Natural killer cell (primary cell): ENCODE measurements at regions not wholly inside any gene's neighbourhood (a gene's known extent, or its start where the extent isn't known, plus 50 kb on each side); places are given as distances from the start of the nearest gene placed in this dataset.

Experiments used
- ATAC-seq, 3 donors: fragments of 150-1000 bp in 2 of 3; fragments of 200-7000 bp in 1 of 3; cut with Tn5 transposase; 1 replicate in 1 of 3; 2 replicates in 2 of 3; pipeline ENCODE4 v1.10.0; 2021; ENCODE audit warnings: mild to moderate bottlenecking in 2 of 3, moderate library complexity in 2 of 3
- DNase-seq, 2 donors: peaks; one replicate each; pipeline versions ENCODE4 v3.0.0 to v3.0.0-alpha.2; 2013 to 2021; ENCODE audit warnings: mixed read lengths in 1 of 2
- H3K27ac ChIP-seq: one replicate; pipeline ENCODE4 v1.5.1; 2013; ENCODE audit warnings: mild to moderate bottlenecking, low read length
- H3K27me3 ChIP-seq: one replicate; pipeline ENCODE4 v1.6.1; 2013; ENCODE audit warnings: low read length; ENCODE audit not compliant: control insufficient read depth, insufficient read depth
- H3K36me3 ChIP-seq: one replicate; pipeline ENCODE4 v1.6.1; 2013; ENCODE audit warnings: low read length; ENCODE audit not compliant: control insufficient read depth, insufficient read depth
- H3K4me1 ChIP-seq: one replicate; pipeline ENCODE4 v1.6.1; 2013; ENCODE audit warnings: low read length; ENCODE audit not compliant: control insufficient read depth, insufficient read depth
- H3K4me3 ChIP-seq: one replicate; pipeline ENCODE4 v1.5.1; 2013; ENCODE audit warnings: low read length
- H3K9me3 ChIP-seq: one replicate; pipeline ENCODE4 v1.6.1; 2013; ENCODE audit warnings: low read length; ENCODE audit not compliant: control insufficient read depth, insufficient read depth
- H3K27ac Mint-ChIP-seq, 2 donors: one replicate each; pipeline ENCODE4 v1.8.0; 2022; ENCODE audit warnings: mild to moderate bottlenecking in 2 of 2, mixed read lengths in 2 of 2, moderate library complexity in 1 of 2
- H3K27me3 Mint-ChIP-seq, 2 donors: one replicate each; pipeline ENCODE4 v1.8.0; 2022; ENCODE audit warnings: low read depth in 2 of 2, mixed read lengths in 2 of 2
- H3K36me3 Mint-ChIP-seq: one replicate; pipeline ENCODE4 v1.8.0; 2022; ENCODE audit warnings: mixed read lengths
- H3K4me1 Mint-ChIP-seq, 2 donors: one replicate each; pipeline ENCODE4 v1.8.0; 2022; ENCODE audit warnings: mixed read lengths in 2 of 2
- H3K4me3 Mint-ChIP-seq: one replicate; pipeline ENCODE4 v1.8.0; 2022; ENCODE audit warnings: mild to moderate bottlenecking, moderate library complexity, mixed read lengths
- H3K9me3 Mint-ChIP-seq, 2 donors: one replicate each; pipeline ENCODE4 v1.8.0; 2022; ENCODE audit warnings: mixed read lengths in 2 of 2
- CTCF ChIP-seq: fragments of 200-600 bp; IDR thresholded peaks from one replicate; pipeline ENCODE4 v1.8.0; 2022; ENCODE audit warnings: antibody characterized with exemption
- WGBS: methylation state at CpG from one replicate; pipeline ENCODE4 v1.1.7; 2013; ENCODE audit warnings: missing lambda C conversion rate; ENCODE audit not compliant: insufficient coverage; 5-methylcytosine and 5-hydroxymethylcytosine counted together
- intact Hi-C: fragments of 100-400 bp; cut with micrococcal nuclease; formaldehyde crosslinking; loops from one replicate; pipeline ENCODE4 v1.14.2; 2022

GRCh38 chr6:126102358-126102757 is 116.0 kb downstream of the TRMT11 start:
- DNase-seq (no peak), ATAC-seq (no peak)
- Histone ChIP-seq H3K27me3 (no peaks in the 10 kb centered on the region), H3K9me3 (no peaks in the 10 kb centered on the region), H3K27ac (no peak overlapping the region), H3K4me1 (no peaks in the 10 kb centered on the region), H3K36me3 (no peaks in the 10 kb centered on the region), H3K4me3 (no peak overlapping the region)
- no peak for TF ChIP-seq CTCF
- 93% methylated on average over 5 of the region's 5 CpGs for WGBS
- Mint-ChIP-seq H3K4me3 (no peak overlapping the region), H3K36me3 (no peaks in the 10 kb centered on the region), H3K4me1 (peaks cover 0 to 5% of the 10 kb centered on the region in 2 donors), H3K27ac (no peak overlapping the region), H3K27me3 (no peaks in the 10 kb centered on the region), H3K9me3 (no peaks in the 10 kb centered on the region)
- intact Hi-C loops, result no loop called here

GRCh38 chr6:126103993-126104392 is 117.7 kb downstream of the TRMT11 start:
- 98% methylated on average over 3 of the region's 3 CpGs for WGBS
- Mint-ChIP-seq H3K27ac (no peak overlapping the region), H3K4me3 (no peak overlapping the region), H3K27me3 (no peaks in the 10 kb centered on the region), H3K4me1 (no peaks in the 10 kb centered on the region), H3K36me3 (no peaks in the 10 kb centered on the region), H3K9me3 (no peaks in the 10 kb centered on the region)
- Histone ChIP-seq H3K27me3 (no peaks in the 10 kb centered on the region), H3K9me3 (no peaks in the 10 kb centered on the region), H3K4me1 (no peaks in the 10 kb centered on the region), H3K4me3 (no peak overlapping the region), H3K36me3 (no peaks in the 10 kb centered on the region), H3K27ac (no peak overlapping the region)
- DNase-seq (no peak), ATAC-seq (no peak)
- intact Hi-C loops, result no loop called here
- TF ChIP-seq CTCF, result no peak

GRCh38 chr6:126107475-126108166 is 121.3 kb downstream of the TRMT11 start:
- Mint-ChIP-seq H3K27me3 (no peaks in the 10 kb centered on the region), H3K4me1 (no peaks in the 10 kb centered on the region), H3K9me3 (no peaks in the 10 kb centered on the region), H3K4me3 (no peak overlapping the region), H3K27ac (no peak overlapping the region), H3K36me3 (no peaks in the 10 kb centered on the region)
- H3K4me1 ChIP-seq, result no peaks in the 10 kb centered on the region
- no peak for TF ChIP-seq CTCF
- H3K27me3 ChIP-seq, result no peaks in the 10 kb centered on the region
- ATAC-seq (no peak), DNase-seq (no peak)
- no peak overlapping the region for H3K27ac ChIP-seq
- intact Hi-C loops, result no loop called here
- no peak overlapping the region for H3K4me3 ChIP-seq
- no peaks in the 10 kb centered on the region for H3K9me3 ChIP-seq
- 88% methylated on average over 10 of the region's 10 CpGs for WGBS
- H3K36me3 ChIP-seq, result no peaks in the 10 kb centered on the region
